Right hindlimb (tissue), 1 donor: ENCODE measurements at regions not wholly inside any gene's neighbourhood (a gene's known extent, or its start where the extent isn't known, plus 50 kb on each side); places are given as distances from the start of the nearest gene placed in this dataset.

Experiments used
- DNase-seq: peaks from one replicate; pipeline ENCODE4 v3.0.0-alpha.2; 2018

DNA sequence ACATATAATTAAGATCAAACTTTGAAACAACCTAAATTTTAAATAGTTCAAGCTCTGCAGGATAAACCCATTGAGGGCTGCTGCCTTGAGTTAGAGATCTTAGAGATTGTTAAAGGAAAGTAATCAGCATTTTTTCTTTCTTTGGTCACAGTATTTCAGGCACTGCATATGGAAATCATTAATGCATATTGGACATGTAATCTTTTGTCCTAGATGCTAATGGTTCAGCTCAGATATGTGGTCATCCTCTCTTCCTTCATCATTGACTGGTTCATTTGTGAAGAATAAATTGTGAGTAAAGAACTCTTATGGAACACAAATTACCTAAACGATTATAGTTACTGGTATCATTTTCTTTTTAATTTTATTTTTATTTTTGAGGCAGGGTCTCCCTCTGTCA, 82.0 kb upstream of the PRLR start:
- no peak for DNase-seq

DNA sequence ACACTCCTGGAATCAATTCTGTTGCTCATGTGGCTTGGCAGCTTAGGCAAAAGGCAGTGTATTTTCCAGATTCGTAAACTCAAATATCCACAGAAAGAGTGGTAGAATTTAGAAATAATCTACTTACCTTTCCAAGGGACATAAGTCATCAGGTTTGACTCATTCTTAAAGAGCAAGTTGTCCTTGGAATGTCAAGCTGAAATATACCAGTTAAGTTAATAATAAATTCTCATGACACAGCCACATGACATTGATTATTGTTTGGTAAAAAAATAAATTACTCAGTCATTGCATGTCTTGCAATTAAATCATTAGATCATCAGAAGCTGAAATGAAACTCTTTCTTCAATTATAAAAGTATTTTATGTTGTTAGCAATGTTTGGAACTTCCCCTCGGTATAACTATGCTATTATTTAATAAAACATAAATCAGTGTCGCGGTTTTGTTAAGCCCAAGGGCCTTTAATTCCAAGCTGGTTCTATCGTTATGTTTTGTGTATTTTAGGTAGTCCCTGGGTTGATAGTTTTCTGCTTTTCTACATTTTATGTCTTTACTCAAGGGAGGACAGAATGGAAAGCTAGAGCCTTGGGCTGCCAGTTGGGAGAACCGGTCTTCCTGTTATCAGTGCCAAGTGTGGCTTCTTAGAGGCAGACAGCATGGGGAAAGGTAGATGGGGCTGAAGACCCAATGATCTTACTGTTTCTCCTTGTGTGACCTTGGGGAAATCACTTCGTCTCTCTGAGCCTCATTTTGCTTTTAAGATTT, 79.3 kb upstream of the PRLR start:
- DNase-seq: no peak

DNA sequence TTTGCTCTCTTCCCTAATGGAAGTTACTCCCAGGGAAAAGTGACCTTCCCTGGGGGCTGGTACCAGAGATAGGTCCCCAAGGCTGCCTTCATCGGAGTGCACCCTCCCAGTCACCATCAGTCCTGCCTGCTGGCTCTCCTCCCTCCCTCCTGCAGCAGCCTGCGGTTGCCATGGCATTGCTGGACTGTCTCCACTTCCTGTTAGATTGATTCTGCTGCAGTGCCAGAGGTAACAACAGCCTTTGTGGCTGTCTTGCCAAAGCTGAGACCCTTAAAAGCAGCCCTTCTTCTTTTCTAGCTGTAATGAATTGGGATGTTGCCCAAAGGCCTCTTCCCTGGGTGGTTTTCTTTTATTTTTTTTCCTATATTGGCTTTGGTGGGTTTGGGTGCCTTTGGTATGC, 78.1 kb upstream of the PRLR start:
- no peak for DNase-seq

DNA sequence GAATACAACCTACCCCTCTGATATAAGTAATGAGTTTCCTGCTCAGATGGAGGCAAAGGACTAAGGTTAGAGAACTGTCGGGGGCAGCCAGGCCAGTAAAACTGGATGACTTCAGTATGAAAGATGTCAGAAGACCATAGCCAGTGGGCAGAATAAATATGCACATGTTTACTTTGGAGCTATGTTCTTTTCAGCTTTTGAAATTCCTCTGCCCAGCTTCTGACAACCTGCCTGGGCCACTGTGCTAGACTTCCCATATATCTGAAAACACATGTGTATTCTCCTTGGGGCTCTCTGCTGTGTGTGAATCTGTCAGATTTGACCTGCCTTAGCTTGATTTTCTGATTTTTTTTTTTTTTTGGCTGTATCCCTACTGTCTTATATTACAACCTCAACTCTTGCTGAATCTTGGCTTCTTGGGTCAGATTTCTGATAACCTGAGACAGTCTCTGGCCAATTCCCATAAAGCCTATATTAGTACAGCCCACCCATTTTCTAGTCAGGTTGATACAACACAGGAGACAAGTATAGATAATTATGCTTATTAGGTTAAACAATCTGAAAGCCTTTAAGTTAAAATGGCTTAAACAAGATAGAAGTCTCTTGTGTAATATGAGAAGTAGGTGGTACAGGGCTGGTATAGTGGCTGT, 76.6 kb upstream of the PRLR start:
- DNase-seq: no peak

DNA sequence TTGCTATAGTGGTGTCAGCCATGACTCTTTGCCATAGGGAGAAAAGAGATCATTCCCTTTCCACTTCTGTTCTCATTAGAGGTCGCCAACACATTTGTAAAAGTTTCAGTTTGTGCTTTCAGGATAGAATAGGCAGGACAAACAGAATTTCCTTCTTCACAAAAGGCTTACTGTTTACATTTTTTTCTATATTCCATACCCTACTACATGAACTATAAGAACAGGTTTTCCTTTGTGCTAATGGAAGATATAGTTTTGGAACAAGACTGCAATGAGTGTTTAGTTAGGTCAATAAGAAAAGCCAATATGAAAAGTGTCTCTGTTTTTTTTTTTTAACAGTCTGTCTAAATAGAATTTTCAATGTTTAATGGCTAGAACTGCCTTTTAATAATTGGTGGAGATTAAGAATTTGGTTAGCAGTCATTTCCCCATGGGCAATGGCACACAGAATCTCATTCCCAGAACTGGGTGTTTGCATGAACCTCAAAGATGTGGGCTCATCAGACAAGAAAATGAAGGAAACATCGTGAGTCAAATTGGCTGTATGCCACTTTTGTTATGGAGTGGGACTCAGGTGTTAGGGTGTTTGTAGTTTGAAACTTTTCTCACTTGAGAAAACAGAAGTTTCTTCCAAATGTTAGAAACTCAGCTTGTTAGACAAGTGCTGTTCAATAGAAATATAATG, 75.2 kb upstream of the PRLR start:
- DNase-seq: no peak

DNA sequence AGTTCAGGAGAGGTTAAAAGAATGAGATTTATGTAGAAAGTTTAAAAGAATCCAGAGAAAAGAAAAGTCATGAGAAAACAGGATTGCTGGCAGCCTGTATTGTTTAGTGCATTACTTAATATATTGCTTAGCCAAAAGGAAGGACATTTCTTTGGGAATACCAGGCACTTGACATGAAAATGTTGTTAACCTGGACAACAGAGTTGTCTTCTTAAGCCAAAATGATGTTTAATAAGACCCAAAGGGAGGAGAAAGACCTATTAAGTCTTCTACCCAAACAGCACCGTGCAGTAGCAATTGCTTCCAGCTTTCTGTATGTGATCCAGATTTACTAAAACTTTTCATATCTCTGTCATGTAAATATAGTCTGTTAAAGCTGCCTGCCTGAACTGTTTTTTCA, 74.0 kb upstream of the PRLR start:
- no peak for DNase-seq

DNA sequence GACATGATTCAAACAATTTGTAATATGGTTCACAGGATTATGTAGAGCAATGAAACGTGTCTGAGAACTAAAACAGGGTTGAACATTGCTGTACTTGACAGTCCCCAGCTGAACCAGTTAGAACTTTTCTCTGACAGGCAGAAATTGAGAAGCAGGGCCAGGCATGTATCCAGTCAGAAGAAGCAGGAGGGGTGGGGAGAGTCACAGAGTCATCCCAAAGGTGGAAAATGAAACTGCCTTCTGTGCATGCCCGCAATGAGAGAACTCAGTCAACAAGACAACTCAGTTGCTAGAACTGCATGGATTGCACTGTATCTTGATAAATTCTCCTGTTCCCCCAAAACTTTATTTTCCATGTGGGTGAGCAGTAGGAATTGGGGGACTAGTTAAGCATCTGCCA, 72.9 kb upstream of the PRLR start:
- DNase-seq: no peak

DNA sequence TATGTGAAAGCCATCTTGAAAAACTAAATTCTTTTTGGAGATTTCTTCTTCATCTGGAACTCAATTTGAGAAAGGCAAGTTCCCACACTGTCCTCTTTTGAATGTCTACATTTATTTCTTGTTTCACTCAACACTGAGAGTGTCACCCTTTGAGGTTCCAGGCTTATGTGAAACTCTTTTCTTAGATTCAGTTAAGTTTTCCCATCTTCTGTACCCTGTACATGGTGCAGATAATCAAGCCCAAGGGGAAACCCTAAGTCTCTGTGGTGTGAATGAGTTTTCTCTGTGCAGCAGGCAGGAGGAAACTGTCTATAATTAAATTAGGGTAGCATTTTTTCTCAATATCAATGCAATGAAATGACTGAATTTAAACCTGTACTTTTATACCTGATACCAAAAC, 72.3 kb upstream of the PRLR start:
- no peak for DNase-seq

DNA sequence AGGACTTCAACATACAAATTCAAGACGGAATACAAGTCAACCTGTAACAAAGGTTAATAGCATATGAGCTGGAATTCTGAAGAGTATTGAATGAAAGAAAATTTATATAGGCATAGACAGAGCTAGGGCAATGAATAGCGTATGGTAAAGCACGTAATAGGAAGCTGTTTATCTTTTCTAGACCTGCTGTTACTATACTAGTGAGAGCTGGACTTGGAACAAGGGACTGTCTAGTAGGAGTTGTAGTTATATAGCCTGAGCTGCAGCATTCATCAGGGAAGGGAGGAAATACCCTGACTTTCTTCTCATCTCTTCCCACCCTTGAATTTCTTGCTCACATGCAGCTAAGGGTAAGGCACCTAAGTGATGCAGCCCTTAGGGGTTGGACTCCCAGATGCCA, 67.5 kb upstream of the PRLR start:
- no peak for DNase-seq

DNA sequence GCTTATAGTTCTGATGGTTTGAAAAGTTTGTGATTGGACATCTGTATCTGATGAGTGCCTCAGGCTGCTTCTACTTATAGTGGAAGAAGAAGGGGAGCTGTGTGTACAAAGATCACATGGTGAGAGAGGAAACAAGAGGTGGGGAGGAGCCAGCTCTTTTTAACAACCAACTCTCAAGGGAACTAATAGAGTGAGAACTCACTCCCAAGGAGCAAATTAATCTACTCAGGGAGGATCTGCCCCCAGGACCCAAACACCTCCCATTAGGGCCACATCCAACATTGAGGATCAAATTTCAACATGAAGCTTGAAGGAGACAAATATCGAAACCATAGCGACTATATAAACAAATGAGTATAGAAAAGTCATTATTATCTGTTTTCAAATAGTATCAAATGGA, 64.7 kb upstream of the PRLR start:
- DNase-seq: no peak

DNA sequence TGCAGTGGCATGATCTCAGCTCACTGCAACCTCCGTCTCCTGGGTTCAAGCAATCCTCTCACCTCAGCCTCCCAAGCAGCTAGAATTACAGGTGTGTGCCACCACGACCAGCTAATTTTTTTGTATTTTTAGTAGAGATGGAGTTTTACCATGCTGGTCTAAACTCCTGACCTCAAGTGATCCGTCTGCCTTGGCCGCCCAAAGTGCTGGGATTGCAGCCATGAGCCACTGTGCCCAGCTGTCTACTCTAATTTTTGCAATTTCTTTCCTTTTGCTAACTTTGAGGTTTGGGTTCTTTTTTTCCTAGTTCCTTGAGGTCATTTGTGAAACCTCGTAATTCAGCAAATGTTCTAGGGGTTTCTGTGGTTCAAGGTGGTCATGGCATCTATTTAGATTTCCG, 63.7 kb upstream of the PRLR start:
- DNase-seq: no peak

DNA sequence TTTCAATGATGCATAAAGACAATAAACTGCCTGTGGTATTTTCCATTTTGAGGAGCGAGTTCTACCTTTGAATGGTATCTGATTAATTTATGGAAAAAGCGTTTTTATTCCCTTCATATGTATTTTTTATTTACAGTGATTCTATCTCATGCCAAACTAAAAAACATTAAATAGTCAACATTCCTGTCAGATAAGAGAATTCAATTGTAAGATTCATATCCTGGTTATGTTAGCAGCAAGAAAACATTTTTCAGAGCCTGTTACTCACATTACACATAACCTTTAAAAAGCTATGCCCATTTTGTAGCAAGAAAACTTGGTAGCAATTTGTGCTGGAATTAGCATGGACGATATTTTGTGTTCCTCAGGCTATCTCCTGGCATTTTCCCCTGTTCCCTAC, 55.1 kb upstream of the PRLR start:
- no peak for DNase-seq

DNA sequence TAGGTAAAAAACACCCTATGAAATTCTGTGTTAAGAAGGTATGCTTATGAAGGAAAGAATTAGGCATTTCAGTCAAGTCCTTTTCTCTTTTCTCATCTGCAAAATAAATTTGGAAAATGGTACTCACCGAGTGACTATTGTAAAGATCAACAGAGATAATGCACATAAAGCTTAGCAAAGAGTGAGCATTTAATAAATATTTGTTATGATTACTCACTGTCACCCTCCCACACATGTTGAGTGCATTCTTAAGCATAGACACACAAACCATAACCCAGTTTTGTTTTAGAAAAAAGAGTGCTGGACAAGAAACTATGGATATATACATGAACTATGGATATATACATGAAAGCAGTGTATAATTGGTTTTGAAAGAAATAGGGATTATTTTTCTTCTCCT, 54.7 kb upstream of the PRLR start:
- no peak for DNase-seq

DNA sequence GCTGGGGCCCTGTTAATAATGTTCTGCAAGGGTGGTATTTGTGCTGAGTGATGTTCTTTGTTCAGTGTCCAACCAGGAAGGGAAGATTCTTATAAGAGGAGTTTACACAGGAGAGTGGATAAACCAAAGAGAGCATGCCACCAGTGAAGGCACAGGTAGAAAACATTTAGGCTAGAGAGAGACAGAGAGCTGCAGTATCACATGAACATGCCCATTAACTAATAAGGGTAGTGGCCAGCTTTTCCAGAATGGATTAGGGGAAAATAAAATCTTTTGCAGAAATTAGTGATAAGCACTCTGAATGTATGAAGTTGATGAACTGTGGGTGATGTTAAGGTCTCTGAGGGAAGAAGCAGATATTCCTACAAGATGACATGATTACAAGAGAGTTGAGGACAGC, 54.1 kb upstream of the PRLR start:
- DNase-seq: no peak

DNA sequence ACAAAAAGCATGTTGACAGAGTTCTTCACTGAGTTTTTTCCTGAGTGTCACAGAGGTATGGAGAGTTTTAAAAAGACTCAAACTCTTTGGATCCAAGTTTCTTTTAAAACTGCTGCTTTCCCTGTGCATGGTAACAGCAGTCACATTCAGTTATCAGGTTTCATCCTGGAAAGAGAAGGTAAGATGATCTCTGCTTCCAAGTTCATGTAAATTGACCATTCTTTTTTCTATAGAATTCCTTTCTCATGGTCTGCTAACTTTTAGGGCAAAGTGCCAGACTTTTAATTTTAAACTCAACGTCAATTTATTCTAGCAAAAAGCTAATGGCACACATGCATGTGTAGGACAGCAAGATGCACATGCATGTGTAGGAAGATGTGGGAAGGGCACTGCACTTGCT, 52.5 kb upstream of the PRLR start:
- no peak for DNase-seq

DNA sequence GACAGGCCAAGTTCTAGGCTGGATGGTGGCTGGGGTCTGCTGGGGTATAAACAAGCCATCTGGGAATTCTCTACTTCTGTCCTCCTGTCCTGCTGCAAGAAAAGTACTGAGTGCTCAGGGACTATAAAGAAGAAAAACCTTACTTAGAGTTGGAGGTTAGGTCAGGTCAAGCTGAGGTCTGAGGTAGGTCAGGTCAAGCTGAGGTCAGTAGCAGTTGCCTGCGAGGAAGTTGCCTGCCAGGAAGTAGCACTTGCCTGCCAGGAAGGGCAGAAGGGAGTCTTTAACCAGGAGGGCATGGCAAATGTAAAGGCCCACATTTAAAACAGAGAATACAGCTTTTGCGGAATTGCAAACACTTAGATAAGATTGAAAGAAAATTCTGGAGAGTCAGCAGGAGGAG, 51.3 kb upstream of the PRLR start:
- DNase-seq: no peak
